Body of pancreas (tissue), 4 donors: ENCODE measurements at regions not wholly inside any gene's neighbourhood (a gene's known extent, or its start where the extent isn't known, plus 50 kb on each side); places are given as distances from the start of the nearest gene placed in this dataset.
"Not testable (repeated sequence)": the region's sequence is repeated elsewhere in the genome, so short reads cannot be mapped to it uniquely, and the experiment has no call there.

Experiments
- POLR2A ChIP-seq, 3 donors: fragments of 450-650 bp; IDR thresholded peaks; one replicate each; pipeline ENCODE4 v1.6.1; 2016; ENCODE audit warnings: antibody characterized with exemption in 3 of 3, mild to moderate bottlenecking in 2 of 3
- TF ChIP-seq, protein P1 (sequence below), 7 experiments: fragments of 450-650 bp in 4 of 7; fragments of 200-600 bp in 3 of 7; sonication (generic) in 3 of 7; IDR thresholded peaks; one replicate each; pipeline ENCODE4 v1.5.1; 2016 to 2019; ENCODE audit warnings: antibody characterized with exemption in 7 of 7

DNA sequence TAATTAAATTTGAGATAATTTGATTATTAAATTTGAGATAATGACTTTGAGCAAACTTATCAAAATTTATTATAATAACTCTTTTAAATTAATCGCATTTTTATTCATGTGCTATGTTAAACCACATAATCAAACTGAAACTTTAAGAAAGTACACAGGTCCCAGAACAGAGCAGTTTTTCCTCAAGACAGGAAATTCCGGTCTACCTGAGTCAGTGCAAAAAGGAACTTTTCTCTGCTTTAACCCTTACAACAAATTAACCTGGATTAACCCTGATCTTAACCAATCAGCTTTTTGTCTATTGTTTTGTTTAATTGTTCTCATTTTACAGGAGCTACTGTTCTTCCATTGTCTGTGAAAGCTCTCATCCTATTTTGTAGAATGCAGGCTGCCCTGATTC is 195.1 kb downstream of the SPATA31A1 start:
- TF ChIP-seq POLR2A (IDR thresholded peaks at IDR 0.05): not testable (repeated sequence)
- TF ChIP-seq, protein P1, sequence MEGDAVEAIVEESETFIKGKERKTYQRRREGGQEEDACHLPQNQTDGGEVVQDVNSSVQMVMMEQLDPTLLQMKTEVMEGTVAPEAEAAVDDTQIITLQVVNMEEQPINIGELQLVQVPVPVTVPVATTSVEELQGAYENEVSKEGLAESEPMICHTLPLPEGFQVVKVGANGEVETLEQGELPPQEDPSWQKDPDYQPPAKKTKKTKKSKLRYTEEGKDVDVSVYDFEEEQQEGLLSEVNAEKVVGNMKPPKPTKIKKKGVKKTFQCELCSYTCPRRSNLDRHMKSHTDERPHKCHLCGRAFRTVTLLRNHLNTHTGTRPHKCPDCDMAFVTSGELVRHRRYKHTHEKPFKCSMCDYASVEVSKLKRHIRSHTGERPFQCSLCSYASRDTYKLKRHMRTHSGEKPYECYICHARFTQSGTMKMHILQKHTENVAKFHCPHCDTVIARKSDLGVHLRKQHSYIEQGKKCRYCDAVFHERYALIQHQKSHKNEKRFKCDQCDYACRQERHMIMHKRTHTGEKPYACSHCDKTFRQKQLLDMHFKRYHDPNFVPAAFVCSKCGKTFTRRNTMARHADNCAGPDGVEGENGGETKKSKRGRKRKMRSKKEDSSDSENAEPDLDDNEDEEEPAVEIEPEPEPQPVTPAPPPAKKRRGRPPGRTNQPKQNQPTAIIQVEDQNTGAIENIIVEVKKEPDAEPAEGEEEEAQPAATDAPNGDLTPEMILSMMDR (IDR thresholded peaks at IDR 0.05): not testable (repeated sequence)
